Activated CD8-positive, alpha-beta T cell treated with anti-CD3 and anti-CD28 coated beads, Interleukin-2, amount 10 ng/mL, durations not matched to agents 7 days and 5 days (primary cell): ENCODE measurements at regions not wholly inside any gene's neighbourhood (a gene's known extent, or its start where the extent isn't known, plus 50 kb on each side); places are given as distances from the start of the nearest gene placed in this dataset.
"Not testable (repeated sequence)": the region's sequence is repeated elsewhere in the genome, so short reads cannot be mapped to it uniquely, and the experiment has no call there.

ENCODE experiments used
- ATAC-seq: fragments of 150-1000 bp; cut with Tn5 transposase; one replicate; pipeline ENCODE4 v1.10.0; 2021; ENCODE audit warnings: moderate library complexity
- CTCF ChIA-PET: fragments of 350-600 bp; sonication (Branson Sonifier 250); formaldehyde crosslinking; loops from one replicate; lab custom pipeline; 2021; ENCODE audit warnings: antibody characterized with exemption; lab: Charles Lee
- POLR2A ChIA-PET: fragments of 350-600 bp; sonication (Branson Sonifier 250); formaldehyde crosslinking; loops from one replicate; lab custom pipeline; 2021; ENCODE audit warnings: antibody characterized with exemption; lab: Charles Lee
- DNase-seq: peaks from one replicate; pipeline ENCODE4 v3.0.0-alpha.2; 2020
- H3K27ac Mint-ChIP-seq: one replicate; pipeline ENCODE4 v1.8.0; 2021; ENCODE audit warnings: mild to moderate bottlenecking, mixed read lengths
- H3K27me3 Mint-ChIP-seq: one replicate; pipeline ENCODE4 v1.8.0; 2021; ENCODE audit warnings: low read depth, mixed read lengths
- H3K36me3 Mint-ChIP-seq: one replicate; pipeline ENCODE4 v1.8.0; 2021; ENCODE audit warnings: low read depth, mixed read lengths
- H3K4me1 Mint-ChIP-seq: one replicate; pipeline ENCODE4 v1.8.0; 2021; ENCODE audit warnings: low read depth, mixed read lengths
- H3K4me3 Mint-ChIP-seq: one replicate; pipeline ENCODE4 v1.8.0; 2021; ENCODE audit warnings: mild to moderate bottlenecking, mixed read lengths
- H3K9me3 Mint-ChIP-seq: one replicate; pipeline ENCODE4 v1.8.0; 2022; ENCODE audit warnings: mixed read lengths; ENCODE audit not compliant: insufficient read depth

- no peak overlapping the region for H3K4me3 Mint-ChIP-seq
- H3K36me3 Mint-ChIP-seq: peaks cover 19% of the 10 kb centered on the region
- DNase-seq (no peak), ATAC-seq (no peak)
- CTCF ChIA-PET: no interaction called here
- no peaks in the 10 kb centered on the region for H3K27me3 Mint-ChIP-seq
- H3K27ac Mint-ChIP-seq: no peak overlapping the region
- H3K4me1 Mint-ChIP-seq: peaks cover 26% of the 10 kb centered on the region
- POLR2A ChIA-PET: no interaction called here
- H3K9me3 Mint-ChIP-seq: no peaks in the 10 kb centered on the region
Measured at GRCh38 chr22:42194953-42195352, 64.3 kb upstream of the CYP2D6 start.

GRCh38 chr22:42194104-42194851 lies 63.7 kb upstream of the CYP2D6 start:
- no peak for DNase-seq
- POLR2A ChIA-PET: no interaction called here
- no peak overlapping the region for H3K4me3 Mint-ChIP-seq
- peak overlapping the region; percentile 62 for H3K27ac Mint-ChIP-seq
- H3K36me3 Mint-ChIP-seq: peaks cover 16% of the 10 kb centered on the region
- ATAC-seq: no peak
- H3K9me3 Mint-ChIP-seq: no peaks in the 10 kb centered on the region
- H3K27me3 Mint-ChIP-seq: no peaks in the 10 kb centered on the region
- CTCF ChIA-PET: no interaction called here
- H3K4me1 Mint-ChIP-seq: peaks cover 23% of the 10 kb centered on the region

DNA sequence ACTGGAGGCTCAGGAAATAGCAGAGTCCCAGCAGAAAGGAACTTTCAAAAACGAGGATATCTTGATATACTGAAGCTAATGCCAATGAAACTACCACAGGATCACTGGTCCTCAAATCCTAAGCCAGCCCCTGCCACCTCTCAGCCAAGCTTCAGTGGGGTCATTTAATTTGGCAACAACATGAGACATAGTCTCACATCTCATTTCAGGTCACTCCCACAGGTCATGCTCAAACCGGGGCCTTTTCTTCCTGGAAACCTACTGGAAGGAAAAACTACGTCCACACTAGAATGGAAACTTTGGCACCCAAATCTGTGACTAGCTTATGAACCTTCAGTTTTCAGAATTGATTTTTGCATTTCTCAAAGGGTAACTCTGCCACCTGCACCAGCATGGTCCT lies 61.9 kb upstream of the CYP2D6 start:
- H3K9me3 Mint-ChIP-seq: no peaks in the 10 kb centered on the region
- POLR2A ChIA-PET: no interaction called here
- H3K4me3 Mint-ChIP-seq: no peak overlapping the region
- H3K27ac Mint-ChIP-seq: no peak overlapping the region
- CTCF ChIA-PET: interaction anchor here (1.0 to 1.7 kb wide), 3 partner anchors 10 to 25 kb away, joined by 3 to 6 read pairs (median 5); no protein-coding TSS in a partner anchor
- H3K4me1 Mint-ChIP-seq: peaks cover 23% of the 10 kb centered on the region
- ATAC-seq (no peak), DNase-seq (no peak)
- peaks cover 20% of the 10 kb centered on the region for H3K36me3 Mint-ChIP-seq
- H3K27me3 Mint-ChIP-seq: no peaks in the 10 kb centered on the region

GRCh38 chr22:42190274-42190673 lies 59.7 kb upstream of the CYP2D6 start:
- CTCF ChIA-PET: interaction anchor here (3.0 kb wide), 1 partner anchor 12 kb away, joined by 12 read pairs; no protein-coding TSS in a partner anchor
- Mint-ChIP-seq H3K27me3 (no peaks in the 10 kb centered on the region), H3K27ac (no peak overlapping the region), H3K4me1 (peaks cover 23% of the 10 kb centered on the region), H3K4me3 (no peak overlapping the region), H3K9me3 (no peaks in the 10 kb centered on the region), H3K36me3 (peaks cover 14% of the 10 kb centered on the region)
- ATAC-seq (no peak), DNase-seq (no peak)
- POLR2A ChIA-PET: no interaction called here

GRCh38 chr22:42189761-42190160 lies 59.2 kb upstream of the CYP2D6 start:
- H3K36me3 Mint-ChIP-seq: peaks cover 14% of the 10 kb centered on the region
- H3K9me3 Mint-ChIP-seq: no peaks in the 10 kb centered on the region
- ChIA-PET CTCF (interaction anchor here (1.0 to 3.0 kb wide), 2 partner anchors 12 to 20 kb away, joined by 3 to 12 read pairs; no protein-coding TSS in a partner anchor), POLR2A (no interaction called here)
- peaks cover 19% of the 10 kb centered on the region for H3K4me1 Mint-ChIP-seq
- no peaks in the 10 kb centered on the region for H3K27me3 Mint-ChIP-seq
- H3K27ac Mint-ChIP-seq: no peak overlapping the region
- no peak for DNase-seq
- no peak for ATAC-seq
- no peak overlapping the region for H3K4me3 Mint-ChIP-seq

DNA sequence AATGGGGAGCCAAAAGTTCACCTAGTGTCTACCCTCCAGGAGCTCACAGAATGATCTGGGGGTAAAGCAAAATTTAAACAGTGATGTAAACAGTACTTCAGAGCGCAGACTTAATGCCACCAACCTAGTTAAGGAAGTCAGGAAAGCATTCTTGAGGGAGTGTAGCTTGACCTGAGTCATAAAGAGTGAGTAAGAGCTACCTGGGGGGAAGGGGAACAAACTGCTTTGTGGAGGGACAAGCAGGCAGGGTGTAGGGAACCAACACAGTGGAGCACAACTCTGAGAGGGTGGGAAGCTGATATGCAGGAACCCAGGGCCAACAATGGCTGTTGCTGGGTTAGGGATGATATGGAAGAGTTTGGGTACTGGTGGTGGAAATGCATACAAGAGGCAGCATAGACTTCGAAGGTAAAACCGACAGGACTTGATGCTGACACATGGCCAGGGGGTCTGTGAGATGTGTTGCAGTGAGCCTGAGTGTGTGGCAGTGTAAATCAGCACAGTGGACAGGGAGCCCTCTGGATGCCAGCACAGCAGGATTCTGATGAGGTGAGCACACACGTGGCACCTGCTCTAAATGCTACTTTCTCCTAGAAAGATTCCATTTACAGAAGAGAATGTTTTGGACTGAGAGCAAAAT lies 58.3 kb upstream of the CYP2D6 start:
- Mint-ChIP-seq H3K4me1 (peaks cover 11% of the 10 kb centered on the region), H3K27ac (peak overlapping the region; percentile 31)

DNA sequence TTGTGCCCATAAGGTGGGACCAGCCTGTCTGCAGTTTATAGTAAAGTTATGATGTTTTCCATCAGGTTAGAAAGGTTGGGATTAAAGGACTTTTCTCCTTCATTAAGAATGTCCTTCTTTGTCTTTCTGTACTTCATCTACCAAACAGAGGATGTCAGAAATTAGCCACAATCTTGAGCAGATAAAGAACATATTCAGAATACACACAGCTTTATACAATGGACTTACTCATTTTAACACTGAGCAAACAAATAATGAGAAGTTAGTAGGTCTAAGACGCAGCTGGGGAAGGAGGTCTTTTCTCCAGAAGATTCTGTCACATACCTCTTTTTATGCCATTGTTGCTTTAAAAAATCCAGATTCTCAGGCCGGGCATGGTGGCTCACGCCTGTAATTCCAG lies 57.0 kb upstream of the CYP2D6 start:
- ChIA-PET POLR2A (no interaction called here), CTCF (interaction anchor here (1.5 to 3.0 kb wide), 2 partner anchors 14 to 18 kb away, joined by 4 to 12 read pairs; no protein-coding TSS in a partner anchor)
- DNase-seq (no peak), ATAC-seq (no peak)
- Mint-ChIP-seq H3K4me1 (peaks cover 12% of the 10 kb centered on the region), H3K4me3 (no peak overlapping the region), H3K9me3 (no peaks in the 10 kb centered on the region), H3K27me3 (no peaks in the 10 kb centered on the region), H3K36me3 (peaks cover 14% of the 10 kb centered on the region), H3K27ac (no peak overlapping the region)

More for the DNA sequence above, 58.3 kb upstream of the CYP2D6 start:
- no peaks in the 10 kb centered on the region for H3K27me3 Mint-ChIP-seq
- H3K4me3 Mint-ChIP-seq: no peak overlapping the region
- ATAC-seq: no peak
- no peaks in the 10 kb centered on the region for H3K9me3 Mint-ChIP-seq
- DNase-seq: no peak
- ChIA-PET CTCF (interaction anchor here (1.0 to 3.0 kb wide), 3 partner anchors 13 to 19 kb away, joined by 3 to 12 read pairs (median 4); no protein-coding TSS in a partner anchor), POLR2A (no interaction called here)
- H3K36me3 Mint-ChIP-seq: peaks cover 12% of the 10 kb centered on the region

DNA sequence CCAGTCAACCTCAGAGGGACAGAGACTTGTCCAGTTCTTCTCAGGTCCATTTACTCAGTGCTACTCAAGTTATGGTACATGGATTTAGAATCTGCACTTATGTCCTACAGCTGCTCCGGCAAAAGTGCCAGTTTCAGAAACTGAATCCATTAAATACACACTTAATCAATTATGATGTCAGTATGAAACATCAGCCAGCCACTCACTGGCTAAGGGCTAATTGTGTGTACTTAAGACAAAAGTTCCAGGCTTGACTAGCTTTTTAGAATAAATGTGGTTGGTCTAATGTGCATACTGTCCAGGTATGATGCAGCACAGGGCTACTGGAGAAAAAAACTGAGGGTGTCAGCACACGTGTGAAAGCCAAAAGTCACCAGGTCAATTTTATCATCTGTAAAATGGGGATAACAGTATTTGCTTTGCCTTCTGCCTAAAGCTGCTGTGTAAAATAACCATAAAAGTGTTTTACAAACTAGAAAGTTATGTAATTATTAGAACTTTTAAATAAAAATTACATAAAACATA lies 55.4 kb upstream of the CYP2D6 start:
- peaks cover 11% of the 10 kb centered on the region for H3K36me3 Mint-ChIP-seq
- DNase-seq: no peak
- H3K9me3 Mint-ChIP-seq: no peaks in the 10 kb centered on the region
- ChIA-PET CTCF (interaction anchor here (0.8 to 1.7 kb wide), 6 partner anchors 12 to 259 kb away, joined by 3 to 4 read pairs (median 3); no protein-coding TSS in a partner anchor), POLR2A (no interaction called here)
- H3K4me1 Mint-ChIP-seq: peaks cover 28% of the 10 kb centered on the region
- no peak for ATAC-seq
- H3K4me3 Mint-ChIP-seq: no peak overlapping the region
- H3K27me3 Mint-ChIP-seq: no peaks in the 10 kb centered on the region
- no peak overlapping the region for H3K27ac Mint-ChIP-seq

GRCh38 chr22:42184852-42185251 lies 54.2 kb upstream of the CYP2D6 start:
- CTCF ChIA-PET: interaction anchor here (1.1 to 1.3 kb wide), 3 partner anchors 14 to 260 kb away, joined by 3 to 4 read pairs (median 3); no protein-coding TSS in a partner anchor
- Mint-ChIP-seq H3K4me1 (peaks cover 39% of the 10 kb centered on the region), H3K27me3 (no peaks in the 10 kb centered on the region), H3K36me3 (peaks cover 15% of the 10 kb centered on the region), H3K9me3 (no peaks in the 10 kb centered on the region), H3K27ac (no peak overlapping the region), H3K4me3 (no peak overlapping the region)
- POLR2A ChIA-PET: interaction anchor here (1.2 kb wide), 1 partner anchor 17 kb away, joined by 4 read pairs; no protein-coding TSS in a partner anchor
- ATAC-seq: no peak
- DNase-seq: no peak

- Mint-ChIP-seq H3K36me3 (peaks cover 18% of the 10 kb centered on the region), H3K4me1 (peaks cover 48% of the 10 kb centered on the region)
- CTCF ChIA-PET: interaction anchor here (1.2 to 1.4 kb wide), 2 partner anchors 19 to 254 kb away, joined by 3 to 5 read pairs; no protein-coding TSS in a partner anchor
- H3K27me3 Mint-ChIP-seq, H3K9me3 Mint-ChIP-seq, H3K27ac Mint-ChIP-seq, ATAC-seq, POLR2A ChIA-PET, DNase-seq, H3K4me3 Mint-ChIP-seq: not testable (repeated sequence)
Measured at GRCh38 chr22:42183461-42184059, 53.0 kb upstream of the CYP2D6 start.

DNA sequence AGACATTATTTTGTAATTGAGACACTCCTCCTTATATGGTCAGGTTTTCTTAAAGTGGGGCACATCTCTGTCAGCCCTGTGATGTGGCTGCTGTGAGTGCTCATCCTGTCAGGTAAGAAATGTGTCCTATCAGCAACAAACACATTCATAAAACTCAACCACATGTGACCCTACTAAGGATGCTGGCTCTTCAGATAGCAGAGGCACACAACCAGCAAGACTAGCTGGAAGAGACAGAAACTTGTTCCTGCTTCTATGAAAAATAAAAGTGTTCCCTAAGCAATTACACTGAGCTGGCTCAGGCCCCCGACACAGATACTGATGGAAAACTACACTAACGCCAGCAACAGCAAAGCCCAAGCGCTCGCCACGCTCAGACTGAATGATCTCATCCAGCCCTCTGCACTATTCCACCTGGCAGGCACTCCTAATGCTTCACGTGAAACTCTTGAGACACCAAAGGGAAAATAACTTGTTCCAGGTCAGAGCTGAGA lies 49.8 kb upstream of the CYP2D6 start:
- ChIA-PET POLR2A (no interaction called here), CTCF (interaction anchor here (1.0 kb wide), 1 partner anchor 107 kb away, joined by 3 read pairs; no protein-coding TSS in a partner anchor)
- DNase-seq: peak; percentile 75

More for the DNA sequence above, 49.8 kb upstream of the CYP2D6 start:
- peak overlapping the region; percentile 57 for H3K4me3 Mint-ChIP-seq
- peak overlapping the region; percentile 94 for H3K27ac Mint-ChIP-seq
- H3K4me1 Mint-ChIP-seq: peaks cover 61% of the 10 kb centered on the region
- H3K27me3 Mint-ChIP-seq: no peaks in the 10 kb centered on the region
- ATAC-seq: peak; percentile 96
- H3K9me3 Mint-ChIP-seq: no peaks in the 10 kb centered on the region
- peaks cover 38% of the 10 kb centered on the region for H3K36me3 Mint-ChIP-seq
